ENCODE measurements at regions not wholly inside any gene's neighbourhood (a gene's known extent, or its start where the extent isn't known, plus 50 kb on each side); places are given as distances from the start of the nearest gene placed in this dataset.

GRCh38 chr5:143645356-143645755 lies 166.6 kb upstream of the HMHB1 start:
- ChIA-PET POLR2A (no interaction called here), CTCF (no interaction called here)
- DNase-seq (ENCODE audit: low spot score): no peak
- TF ChIP-seq, protein P1, sequence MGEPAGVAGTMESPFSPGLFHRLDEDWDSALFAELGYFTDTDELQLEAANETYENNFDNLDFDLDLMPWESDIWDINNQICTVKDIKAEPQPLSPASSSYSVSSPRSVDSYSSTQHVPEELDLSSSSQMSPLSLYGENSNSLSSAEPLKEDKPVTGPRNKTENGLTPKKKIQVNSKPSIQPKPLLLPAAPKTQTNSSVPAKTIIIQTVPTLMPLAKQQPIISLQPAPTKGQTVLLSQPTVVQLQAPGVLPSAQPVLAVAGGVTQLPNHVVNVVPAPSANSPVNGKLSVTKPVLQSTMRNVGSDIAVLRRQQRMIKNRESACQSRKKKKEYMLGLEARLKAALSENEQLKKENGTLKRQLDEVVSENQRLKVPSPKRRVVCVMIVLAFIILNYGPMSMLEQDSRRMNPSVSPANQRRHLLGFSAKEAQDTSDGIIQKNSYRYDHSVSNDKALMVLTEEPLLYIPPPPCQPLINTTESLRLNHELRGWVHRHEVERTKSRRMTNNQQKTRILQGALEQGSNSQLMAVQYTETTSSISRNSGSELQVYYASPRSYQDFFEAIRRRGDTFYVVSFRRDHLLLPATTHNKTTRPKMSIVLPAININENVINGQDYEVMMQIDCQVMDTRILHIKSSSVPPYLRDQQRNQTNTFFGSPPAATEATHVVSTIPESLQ (CRISPR knock-in tag; IDR thresholded peaks at IDR 0.05): no peak
- TF ChIP-seq PRRX2 (CRISPR knock-in tag; IDR thresholded peaks at IDR 0.05): no peak
- no peak for TF ChIP-seq ZNF396 (CRISPR knock-in tag; IDR thresholded peaks at IDR 0.05; ENCODE audit: borderline replicate concordance)
- TF ChIP-seq, protein P2, sequence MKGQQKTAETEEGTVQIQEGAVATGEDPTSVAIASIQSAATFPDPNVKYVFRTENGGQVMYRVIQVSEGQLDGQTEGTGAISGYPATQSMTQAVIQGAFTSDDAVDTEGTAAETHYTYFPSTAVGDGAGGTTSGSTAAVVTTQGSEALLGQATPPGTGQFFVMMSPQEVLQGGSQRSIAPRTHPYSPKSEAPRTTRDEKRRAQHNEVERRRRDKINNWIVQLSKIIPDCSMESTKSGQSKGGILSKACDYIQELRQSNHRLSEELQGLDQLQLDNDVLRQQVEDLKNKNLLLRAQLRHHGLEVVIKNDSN (CRISPR knock-in tag; IDR thresholded peaks at IDR 0.05): no peak
- TF ChIP-seq NFYB (CRISPR knock-in tag; conservative IDR thresholded peaks at IDR 0.05; ENCODE audit: low read depth): no peak
- TF ChIP-seq KAT7 (CRISPR knock-in tag; IDR thresholded peaks at IDR 0.05; ENCODE audit: borderline replicate concordance): no peak
- TF ChIP-seq ZNF425 (CRISPR knock-in tag; conservative IDR thresholded peaks at IDR 0.05): no peak
- TF ChIP-seq NFATC4 (CRISPR knock-in tag; IDR thresholded peaks at IDR 0.05): no peak
- TF ChIP-seq NR2C2 (CRISPR knock-in tag; IDR thresholded peaks at IDR 0.05): no peak
- TF ChIP-seq, protein P3, sequence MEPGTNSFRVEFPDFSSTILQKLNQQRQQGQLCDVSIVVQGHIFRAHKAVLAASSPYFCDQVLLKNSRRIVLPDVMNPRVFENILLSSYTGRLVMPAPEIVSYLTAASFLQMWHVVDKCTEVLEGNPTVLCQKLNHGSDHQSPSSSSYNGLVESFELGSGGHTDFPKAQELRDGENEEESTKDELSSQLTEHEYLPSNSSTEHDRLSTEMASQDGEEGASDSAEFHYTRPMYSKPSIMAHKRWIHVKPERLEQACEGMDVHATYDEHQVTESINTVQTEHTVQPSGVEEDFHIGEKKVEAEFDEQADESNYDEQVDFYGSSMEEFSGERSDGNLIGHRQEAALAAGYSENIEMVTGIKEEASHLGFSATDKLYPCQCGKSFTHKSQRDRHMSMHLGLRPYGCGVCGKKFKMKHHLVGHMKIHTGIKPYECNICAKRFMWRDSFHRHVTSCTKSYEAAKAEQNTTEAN (CRISPR knock-in tag; IDR thresholded peaks at IDR 0.05): no peak
- no peak for TF ChIP-seq MXD4 (CRISPR knock-in tag; IDR thresholded peaks at IDR 0.05; ENCODE audit: borderline replicate concordance)
- no peak for TF ChIP-seq EMX1 (CRISPR knock-in tag; IDR thresholded peaks at IDR 0.05)
- TF ChIP-seq NR3C1 (CRISPR knock-in tag; conservative IDR thresholded peaks at IDR 0.05; ENCODE audit: low read depth): no peak
- TF ChIP-seq MLX (CRISPR knock-in tag; IDR thresholded peaks at IDR 0.05): no peak
- TF ChIP-seq MAX (CRISPR knock-in tag; IDR thresholded peaks at IDR 0.05): no peak
- TF ChIP-seq, protein P4, sequence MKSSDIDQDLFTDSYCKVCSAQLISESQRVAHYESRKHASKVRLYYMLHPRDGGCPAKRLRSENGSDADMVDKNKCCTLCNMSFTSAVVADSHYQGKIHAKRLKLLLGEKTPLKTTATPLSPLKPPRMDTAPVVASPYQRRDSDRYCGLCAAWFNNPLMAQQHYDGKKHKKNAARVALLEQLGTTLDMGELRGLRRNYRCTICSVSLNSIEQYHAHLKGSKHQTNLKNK (CRISPR knock-in tag; IDR thresholded peaks at IDR 0.05): no peak
- no peak for TF ChIP-seq TEAD4 (CRISPR knock-in tag; IDR thresholded peaks at IDR 0.05)
- TF ChIP-seq, protein P5, sequence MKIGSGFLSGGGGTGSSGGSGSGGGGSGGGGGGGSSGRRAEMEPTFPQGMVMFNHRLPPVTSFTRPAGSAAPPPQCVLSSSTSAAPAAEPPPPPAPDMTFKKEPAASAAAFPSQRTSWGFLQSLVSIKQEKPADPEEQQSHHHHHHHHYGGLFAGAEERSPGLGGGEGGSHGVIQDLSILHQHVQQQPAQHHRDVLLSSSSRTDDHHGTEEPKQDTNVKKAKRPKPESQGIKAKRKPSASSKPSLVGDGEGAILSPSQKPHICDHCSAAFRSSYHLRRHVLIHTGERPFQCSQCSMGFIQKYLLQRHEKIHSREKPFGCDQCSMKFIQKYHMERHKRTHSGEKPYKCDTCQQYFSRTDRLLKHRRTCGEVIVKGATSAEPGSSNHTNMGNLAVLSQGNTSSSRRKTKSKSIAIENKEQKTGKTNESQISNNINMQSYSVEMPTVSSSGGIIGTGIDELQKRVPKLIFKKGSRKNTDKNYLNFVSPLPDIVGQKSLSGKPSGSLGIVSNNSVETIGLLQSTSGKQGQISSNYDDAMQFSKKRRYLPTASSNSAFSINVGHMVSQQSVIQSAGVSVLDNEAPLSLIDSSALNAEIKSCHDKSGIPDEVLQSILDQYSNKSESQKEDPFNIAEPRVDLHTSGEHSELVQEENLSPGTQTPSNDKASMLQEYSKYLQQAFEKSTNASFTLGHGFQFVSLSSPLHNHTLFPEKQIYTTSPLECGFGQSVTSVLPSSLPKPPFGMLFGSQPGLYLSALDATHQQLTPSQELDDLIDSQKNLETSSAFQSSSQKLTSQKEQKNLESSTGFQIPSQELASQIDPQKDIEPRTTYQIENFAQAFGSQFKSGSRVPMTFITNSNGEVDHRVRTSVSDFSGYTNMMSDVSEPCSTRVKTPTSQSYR (CRISPR knock-in tag; IDR thresholded peaks at IDR 0.05): no peak
- no peak for TF ChIP-seq E2F4 (CRISPR knock-in tag; IDR thresholded peaks at IDR 0.05; ENCODE audit: borderline replicate concordance, low read depth)
- no peak for TF ChIP-seq MYBL2 (CRISPR knock-in tag; IDR thresholded peaks at IDR 0.05)
- H3K4me3 Mint-ChIP-seq: no peak overlapping the region
- no peaks in the 10 kb centered on the region for H3K36me3 Mint-ChIP-seq
- H3K27me3 Mint-ChIP-seq (ENCODE audit: low read depth): no peaks in the 10 kb centered on the region
- H3K27ac Mint-ChIP-seq: no peak overlapping the region
- H3K4me1 Mint-ChIP-seq: peaks cover 21% of the 10 kb centered on the region
- no peak for ATAC-seq
- no peaks in the 10 kb centered on the region for H3K9me3 Mint-ChIP-seq
